HEK293 (cell line): ENCODE measurements at regions not wholly inside any gene's neighbourhood (a gene's known extent, or its start where the extent isn't known, plus 50 kb on each side); places are given as distances from the start of the nearest gene placed in this dataset.

Experiments
- CTCF ChIA-PET: fragments of 350-600 bp; formaldehyde crosslinking; extraction: SDS; loops from one replicate; lab custom pipeline; 2021; ENCODE audit warnings: antibody characterized with exemption; lab: Yijun Ruan, JAX
- POLR2A ChIA-PET: fragments of 300-600 bp; formaldehyde crosslinking; extraction: SDS; loops from one replicate; lab custom pipeline; 2020; ENCODE audit warnings: antibody characterized with exemption, inconsistent platforms; lab: Yijun Ruan, JAX
- H3K27ac ChIP-seq: fragments of 200-500 bp; sonication (Bioruptor generic); 2 replicates; pipeline ENCODE4 v1.5.1; 2014; ENCODE audit warnings: low read depth, low read length, control low read depth, inconsistent platforms; ENCODE audit errors: extremely low read depth
- H3K36me3 ChIP-seq, 2 experiments: fragments of 200-500 bp in 1 of 2; sonication (Bioruptor generic) in 1 of 2; 1 replicate in 1 of 2; 2 replicates in 1 of 2; pipeline ENCODE4 v1.5.1; 2014 to 2017; ENCODE audit warnings: inconsistent platforms in 2 of 2, low read length in 2 of 2; ENCODE audit not compliant: control insufficient read depth in 2 of 2, insufficient read depth in 1 of 2
- H3K4me1 ChIP-seq: fragments of 200-500 bp; sonication (Bioruptor generic); 2 replicates; pipeline ENCODE4 v1.5.1; 2014; ENCODE audit warnings: mild to moderate bottlenecking, low read length, inconsistent platforms; ENCODE audit not compliant: control insufficient read depth, insufficient read depth
- H3K4me3 ChIP-seq: 2 replicates; pipeline ENCODE4 v1.5.1; 2011; ENCODE audit warnings: low read depth, mild to moderate bottlenecking, control low read depth, low read length, moderate library complexity
- H3K9me3 ChIP-seq: fragments of 200-500 bp; sonication (Bioruptor generic); 2 replicates; pipeline ENCODE4 v1.5.1; 2014; ENCODE audit warnings: low read depth, low read length, inconsistent platforms; ENCODE audit not compliant: control insufficient read depth, insufficient read depth
- FEZF1 ChIP-seq: fragments of 450-650 bp; formaldehyde crosslinking; IDR thresholded peaks from 2 replicates; pipeline ENCODE4 v1.5.1; 2016; ENCODE audit warnings: missing biosample characterization, missing genetic modification characterization
- GFI1B ChIP-seq: fragments of 450-650 bp; formaldehyde crosslinking; IDR thresholded peaks from 2 replicates; pipeline ENCODE4 v1.5.1; 2016; ENCODE audit warnings: missing biosample characterization, missing genetic modification characterization
- GLI4 ChIP-seq: fragments of 450-650 bp; formaldehyde crosslinking; IDR thresholded peaks from 2 replicates; pipeline ENCODE4 v1.5.1; 2016; ENCODE audit warnings: missing biosample characterization, missing genetic modification characterization
- KLF17 ChIP-seq: fragments of 450-650 bp; formaldehyde crosslinking; IDR thresholded peaks from 2 replicates; pipeline ENCODE4 v1.5.1; 2016; ENCODE audit warnings: missing biosample characterization, missing genetic modification characterization
- MZF1 ChIP-seq: fragments of 450-650 bp; formaldehyde crosslinking; IDR thresholded peaks from 2 replicates; pipeline ENCODE4 v1.5.1; 2017; ENCODE audit warnings: missing biosample characterization, missing genetic modification characterization, borderline replicate concordance
- OSR2 ChIP-seq: fragments of 450-650 bp; formaldehyde crosslinking; IDR thresholded peaks from 2 replicates; pipeline ENCODE4 v1.5.1; 2016; ENCODE audit warnings: missing biosample characterization, missing genetic modification characterization
- PRDM6 ChIP-seq: fragments of 450-650 bp; formaldehyde crosslinking; IDR thresholded peaks from 2 replicates; pipeline ENCODE4 v1.5.1; 2017; ENCODE audit warnings: missing biosample characterization, missing genetic modification characterization
- REST ChIP-seq: fragments of 450-650 bp; formaldehyde crosslinking; IDR thresholded peaks from 2 replicates; pipeline ENCODE4 v1.5.1; 2016; ENCODE audit warnings: missing biosample characterization, missing genetic modification characterization
- SCRT1 ChIP-seq: fragments of 450-650 bp; formaldehyde crosslinking; IDR thresholded peaks from 2 replicates; pipeline ENCODE4 v1.5.1; 2016; ENCODE audit warnings: missing biosample characterization, missing genetic modification characterization, borderline replicate concordance
- ZFP41 ChIP-seq: fragments of 450-650 bp; formaldehyde crosslinking; IDR thresholded peaks from 2 replicates; pipeline ENCODE4 v1.5.1; 2016; ENCODE audit warnings: missing biosample characterization, missing genetic modification characterization, borderline replicate concordance
- ZNF132 ChIP-seq: fragments of 450-650 bp; formaldehyde crosslinking; IDR thresholded peaks from 2 replicates; pipeline ENCODE4 v1.5.1; 2017; ENCODE audit warnings: missing biosample characterization, missing genetic modification characterization, borderline replicate concordance
- ZNF18 ChIP-seq: fragments of 450-650 bp; formaldehyde crosslinking; IDR thresholded peaks from 2 replicates; pipeline ENCODE4 v1.5.1; 2016; ENCODE audit warnings: missing biosample characterization, missing genetic modification characterization
- ZNF211 ChIP-seq: fragments of 450-650 bp; formaldehyde crosslinking; IDR thresholded peaks from 2 replicates; pipeline ENCODE4 v1.5.1; 2016; ENCODE audit warnings: low read depth, missing biosample characterization, missing genetic modification characterization
- ZNF23 ChIP-seq: fragments of 450-650 bp; formaldehyde crosslinking; IDR thresholded peaks from 2 replicates; pipeline ENCODE4 v1.5.1; 2016; ENCODE audit warnings: missing biosample characterization, missing genetic modification characterization, borderline replicate concordance
- ZNF280C ChIP-seq: fragments of 450-650 bp; formaldehyde crosslinking; IDR thresholded peaks from 2 replicates; pipeline ENCODE4 v1.5.1; 2016; ENCODE audit warnings: missing biosample characterization, missing genetic modification characterization
- ZNF404 ChIP-seq: fragments of 450-650 bp; formaldehyde crosslinking; IDR thresholded peaks from 2 replicates; pipeline ENCODE4 v1.5.1; 2017; ENCODE audit warnings: missing biosample characterization, missing genetic modification characterization
- ZNF426 ChIP-seq: fragments of 450-650 bp; formaldehyde crosslinking; IDR thresholded peaks from 2 replicates; pipeline ENCODE4 v1.5.1; 2017; ENCODE audit warnings: missing biosample characterization, missing genetic modification characterization, mild to moderate bottlenecking, inconsistent platforms, moderate library complexity
- ZNF521 ChIP-seq: fragments of 450-650 bp; formaldehyde crosslinking; IDR thresholded peaks from 2 replicates; pipeline ENCODE4 v1.5.1; 2017; ENCODE audit warnings: missing biosample characterization, mild to moderate bottlenecking, missing genetic modification characterization
- ZNF580 ChIP-seq: fragments of 450-650 bp; formaldehyde crosslinking; IDR thresholded peaks from 2 replicates; pipeline ENCODE4 v1.5.1; 2016; ENCODE audit warnings: missing biosample characterization, missing genetic modification characterization
- ZNF596 ChIP-seq: fragments of 450-650 bp; IDR thresholded peaks from 2 replicates; pipeline ENCODE4 v1.5.0; 2018; ENCODE audit warnings: missing biosample characterization, mild to moderate bottlenecking, missing genetic modification characterization, moderate library complexity
- ZNF610 ChIP-seq: fragments of 450-650 bp; formaldehyde crosslinking; IDR thresholded peaks from 2 replicates; pipeline ENCODE4 v1.5.1; 2016; ENCODE audit warnings: missing biosample characterization, missing genetic modification characterization, borderline replicate concordance
- ZNF626 ChIP-seq: fragments of 450-650 bp; sonication (Bioruptor Pico); formaldehyde crosslinking; IDR thresholded peaks from 2 replicates; pipeline ENCODE4 v1.5.1; 2018; ENCODE audit warnings: missing biosample characterization, missing genetic modification characterization, inconsistent platforms
- ZNF658 ChIP-seq: fragments of 450-650 bp; formaldehyde crosslinking; IDR thresholded peaks from 2 replicates; pipeline ENCODE4; 2016; ENCODE audit warnings: missing biosample characterization, missing genetic modification characterization
- ZNF704 ChIP-seq: fragments of 450-650 bp; formaldehyde crosslinking; IDR thresholded peaks from 2 replicates; pipeline ENCODE4 v1.5.1; 2016; ENCODE audit warnings: missing biosample characterization, missing genetic modification characterization
- ZNF791 ChIP-seq: fragments of 450-650 bp; formaldehyde crosslinking; IDR thresholded peaks from 2 replicates; pipeline ENCODE4 v1.5.1; 2016; ENCODE audit warnings: missing biosample characterization, missing genetic modification characterization
- ZNF837 ChIP-seq: fragments of 450-650 bp; formaldehyde crosslinking; IDR thresholded peaks from 2 replicates; pipeline ENCODE4 v1.5.1; 2016; ENCODE audit warnings: missing biosample characterization, missing genetic modification characterization

GRCh38 chr17:72534776-72535175 is 414.0 kb downstream of the SOX9 start:
- H3K27ac ChIP-seq, result no peak overlapping the region

GRCh38 chr17:72535346-72535745 is 414.5 kb downstream of the SOX9 start:
- TF ChIP-seq PRDM6 (tag by site-specific recombination) (no peak), OSR2 (tag by site-specific recombination) (no peak), ZNF626 (tag by site-specific recombination) (no peak), ZNF704 (tag by site-specific recombination) (no peak), ZNF211 (tag by site-specific recombination) (no peak), ZNF404 (tag by site-specific recombination) (no peak), ZFP41 (tag by site-specific recombination) (no peak), ZNF791 (tag by site-specific recombination) (no peak), ZNF596 (tag by site-specific recombination) (no peak), ZNF610 (no peak), KLF17 (tag by site-specific recombination) (no peak), ZNF280C (no peak), REST (no peak), ZNF521 (tag by site-specific recombination) (no peak), GLI4 (tag by site-specific recombination) (no peak)
- ChIA-PET POLR2A (interaction anchor here (0.9 to 1.4 kb wide), 2 partner anchors 49 to 415 kb away, joined by 3 to 4 read pairs; partner anchors contain the start of gene SOX9), CTCF (interaction anchor here (0.6 to 1.9 kb wide), 2 partner anchors 65 to 415 kb away, joined by 3 to 4 read pairs; no protein-coding TSS in a partner anchor)
- Histone ChIP-seq H3K36me3 (no peaks in the 10 kb centered on the region), H3K9me3 (no peaks in the 10 kb centered on the region; the same call in 1 of the 2 replicates), H3K4me3 (no peak overlapping the region), H3K27ac (no peak overlapping the region), H3K4me1 (peaks cover 4% of the 10 kb centered on the region)

More at GRCh38 chr17:72534776-72535175, 414.0 kb downstream of the SOX9 start:
- CTCF ChIA-PET, result no interaction called here
- TF ChIP-seq MZF1 (tag by site-specific recombination) (no peak), SCRT1 (tag by site-specific recombination) (no peak), ZNF580 (no peak), ZNF18 (tag by site-specific recombination) (no peak), ZNF658 (tag by site-specific recombination) (no peak), ZNF132 (no peak), ZNF837 (no peak), ZNF23 (tag by site-specific recombination) (no peak), GFI1B (tag by site-specific recombination) (no peak), FEZF1 (no peak), ZNF426 (no peak)
- no peak overlapping the region for H3K4me3 ChIP-seq
- no peaks in the 10 kb centered on the region; the same call in 1 of the 2 replicates for H3K9me3 ChIP-seq
- peaks cover 1% of the 10 kb centered on the region for H3K4me1 ChIP-seq
- POLR2A ChIA-PET, result interaction anchor here (1.4 kb wide), 1 partner anchor 414 kb away, joined by 4 read pairs; the partner anchor contains the start of gene SOX9
- no peaks in the 10 kb centered on the region for H3K36me3 ChIP-seq
